ENCODE measurements at regions not wholly inside any gene's neighbourhood (a gene's known extent, or its start where the extent isn't known, plus 50 kb on each side); places are given as distances from the start of the nearest gene placed in this dataset.
"Not testable (repeated sequence)": the region's sequence is repeated elsewhere in the genome, so short reads cannot be mapped to it uniquely, and the experiment has no call there.

DNA sequence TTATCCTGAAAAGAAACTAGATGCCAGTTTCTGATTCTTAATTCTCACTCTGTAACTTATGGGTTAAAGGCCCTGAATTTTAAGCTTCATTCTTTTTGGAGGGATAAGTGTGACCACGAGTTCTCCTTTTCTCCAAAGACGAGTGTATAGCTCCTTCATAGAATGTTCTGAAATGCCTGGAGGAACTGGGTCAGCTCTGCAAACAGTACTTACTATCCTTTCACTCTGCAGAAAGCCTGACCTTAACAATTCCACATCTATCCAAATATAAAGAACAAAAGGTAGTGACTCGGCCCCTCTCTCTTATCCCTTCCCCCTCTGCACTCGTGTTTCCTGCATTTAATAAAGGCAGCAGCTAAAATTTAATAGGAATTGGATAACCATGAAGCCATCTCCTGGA, 150.5 kb downstream of the LYPLAL1 start:
- peak overlapping the region; percentile 53; the same call in 2 of the 3 replicates for H3K4me2 ChIP-seq
- no peaks in the 10 kb centered on the region; the same call in 2 of the 3 replicates for H3K9me3 ChIP-seq
- ATAC-seq (no peak; a peak in 1 of 6 replicates), DNase-seq (ENCODE audit: low read depth in 1 of 2, low spot score in 1 of 2) (no peak), FAIRE-seq (no peak)
- H3K27ac ChIP-seq = peak overlapping the region in 1 of 2 experiments; percentile 32; a peak in 3 of 6 replicates
- no peak for TF ChIP-seq EHF (CRISPR knock-in tag; IDR thresholded peaks at IDR 0.05)
- TF ChIP-seq HOXA7 (CRISPR knock-in tag; IDR thresholded peaks at IDR 0.05) = no peak
- TF ChIP-seq JUNB (IDR thresholded peaks at IDR 0.05) = no peak
- TF ChIP-seq MAFK (IDR thresholded peaks at IDR 0.05; ENCODE audit: partially characterized antibody) = no peak
- TF ChIP-seq CBX2 (IDR thresholded peaks at IDR 0.05; ENCODE audit: borderline replicate concordance, low read depth) = no peak
- no peak for TF ChIP-seq SREBF2 (IDR thresholded peaks at IDR 0.05)
- TF ChIP-seq BHLHE40 (IDR thresholded peaks at IDR 0.05; ENCODE audit: low read depth, low read length) = no peak
- TF ChIP-seq MYC (IDR thresholded peaks at IDR 0.05; ENCODE audit: borderline replicate concordance, low read length) = no peak
- TF ChIP-seq ZSCAN20 (CRISPR knock-in tag; IDR thresholded peaks at IDR 0.05) = no peak
- TF ChIP-seq RNF2 (IDR thresholded peaks at IDR 0.05; ENCODE audit: borderline replicate concordance, low read depth) = no peak
- TF ChIP-seq ESRRA (IDR thresholded peaks at IDR 0.05; ENCODE audit: borderline replicate concordance, low read length) = no peak
- no peak for TF ChIP-seq RAD21 (conservative IDR thresholded peaks at IDR 0.05 in 1 of 2, IDR thresholded peaks at IDR 0.05 in 1 of 2)
- no peak for TF ChIP-seq KDM1A (IDR thresholded peaks at IDR 0.05; ENCODE audit: low read depth)
- ChIA-PET CTCF (no interaction called here), POLR2A (no interaction called here)
- H3K4me3 ChIP-seq = no peak overlapping the region
- 41% methylated on average over 4 of the region's 4 CpGs for WGBS (ENCODE audit: missing lambda C conversion rate)
- peaks cover 33% of the 10 kb centered on the region for H3K4me1 ChIP-seq

DNA sequence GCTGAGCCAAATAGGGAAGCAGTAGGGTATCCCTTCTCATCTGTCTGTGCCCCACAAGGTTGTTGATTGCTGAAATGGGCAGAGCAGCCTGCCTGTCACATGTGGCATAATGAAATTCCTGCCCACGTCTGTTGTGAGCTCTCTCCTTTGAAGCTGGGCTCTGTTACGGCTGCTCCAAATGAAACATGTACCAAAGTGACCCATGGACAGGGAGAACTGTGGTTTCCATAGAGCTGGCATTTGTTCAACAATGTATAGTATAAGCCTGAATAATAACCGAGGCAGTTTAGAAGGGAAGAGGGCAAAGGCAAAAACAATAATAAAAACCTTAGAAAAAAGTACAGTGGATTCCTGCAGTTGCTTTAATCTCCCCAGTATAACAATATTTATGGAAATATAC, 149.7 kb downstream of the LYPLAL1 start:
- H3K4me1 ChIP-seq = peaks cover 33% of the 10 kb centered on the region
- CTCF ChIA-PET = no interaction called here
- DNase-seq (ENCODE audit: low read depth in 1 of 2, low spot score in 1 of 2) (no peak), ATAC-seq (no peak; a peak in 1 of 6 replicates), FAIRE-seq (no peak)
- no peaks in the 10 kb centered on the region; the same call in 2 of the 3 replicates for H3K9me3 ChIP-seq
- no peak for TF ChIP-seq CHD2 (IDR thresholded peaks at IDR 0.05; ENCODE audit: low read length, partially characterized antibody)
- TF ChIP-seq EHF (CRISPR knock-in tag; IDR thresholded peaks at IDR 0.05) = no peak
- TF ChIP-seq CBX8 (IDR thresholded peaks at IDR 0.05) = no peak
- no peak for TF ChIP-seq CBX2 (IDR thresholded peaks at IDR 0.05; ENCODE audit: borderline replicate concordance, low read depth)
- TF ChIP-seq NFE2L2 (conservative IDR thresholded peaks at IDR 0.05; ENCODE audit: low read length) = no peak
- TF ChIP-seq RARB (CRISPR knock-in tag; IDR thresholded peaks at IDR 0.05) = no peak
- TF ChIP-seq GATA3 (IDR thresholded peaks at IDR 0.05; ENCODE audit: borderline replicate concordance) = no peak
- TF ChIP-seq ZC3H11A (IDR thresholded peaks at IDR 0.05) = no peak
- TF ChIP-seq ZSCAN20 (CRISPR knock-in tag; IDR thresholded peaks at IDR 0.05) = no peak
- TF ChIP-seq, protein P1, sequence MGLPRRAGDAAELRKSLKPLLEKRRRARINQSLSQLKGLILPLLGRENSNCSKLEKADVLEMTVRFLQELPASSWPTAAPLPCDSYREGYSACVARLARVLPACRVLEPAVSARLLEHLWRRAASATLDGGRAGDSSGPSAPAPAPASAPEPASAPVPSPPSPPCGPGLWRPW (IDR thresholded peaks at IDR 0.05) = no peak
- H3K4me3 ChIP-seq = no peak overlapping the region
- H3K4me2 ChIP-seq = no peak overlapping the region
- peak overlapping the region in 1 of 2 experiments; percentile 7; a peak in 1 of 6 replicates for H3K27ac ChIP-seq
- POLR2A ChIA-PET = no interaction called here
- WGBS (ENCODE audit: missing lambda C conversion rate) = 86% methylated on average over 3 of the region's 3 CpGs

- H3K27ac ChIP-seq = no peak overlapping the region
Measured at GRCh38 chr1:219322766-219323165, 149.1 kb downstream of the LYPLAL1 start.

DNA sequence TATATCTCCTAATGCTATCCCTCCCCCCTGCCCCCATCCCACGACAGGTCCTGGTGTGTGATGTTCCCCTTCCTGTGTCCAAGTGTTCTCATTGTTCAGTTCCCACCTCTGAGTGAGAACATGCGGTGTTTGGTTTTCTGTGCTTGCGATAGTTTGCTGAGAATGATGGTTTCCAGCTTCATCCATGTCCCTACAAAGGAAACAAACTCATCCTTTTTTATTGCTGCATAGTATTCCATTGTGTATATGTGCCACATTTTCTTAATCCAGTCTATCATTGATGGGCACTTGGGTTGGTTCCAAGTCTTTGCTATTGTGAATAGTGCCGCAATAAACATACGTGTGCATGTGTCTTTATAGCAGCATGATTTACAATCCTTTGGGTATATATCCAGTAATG, 146.9 kb downstream of the LYPLAL1 start:
- H3K4me3 ChIP-seq; CTCF ChIA-PET; H3K27ac ChIP-seq; FAIRE-seq; H3K4me2 ChIP-seq; POLR2A ChIA-PET; ATAC-seq; DNase-seq (ENCODE audit: low read depth in 1 of 2, low spot score in 1 of 2): not testable (repeated sequence)
- Histone ChIP-seq H3K9me3 (peaks cover 15% of the 10 kb centered on the region), H3K4me1 (peaks cover 31% of the 10 kb centered on the region)
- 87% methylated on average over 5 of the region's 5 CpGs for WGBS (ENCODE audit: missing lambda C conversion rate)

More at GRCh38 chr1:219322766-219323165, 149.1 kb downstream of the LYPLAL1 start:
- ATAC-seq (no peak), DNase-seq (ENCODE audit: low read depth in 1 of 2, low spot score in 1 of 2) (no peak), FAIRE-seq (no peak)
- Histone ChIP-seq H3K4me3 (no peak overlapping the region), H3K4me1 (peaks cover 33% of the 10 kb centered on the region), H3K4me2 (no peak overlapping the region), H3K9me3 (no peaks in the 10 kb centered on the region; the same call in 2 of the 3 replicates)
- TF ChIP-seq NR3C1 (IDR thresholded peaks at IDR 0.05) (no peak), GATA3 (IDR thresholded peaks at IDR 0.05; ENCODE audit: borderline replicate concordance) (no peak), EHMT2 (IDR thresholded peaks at IDR 0.05; ENCODE audit: low read depth) (no peak), BCL3 (IDR thresholded peaks at IDR 0.05) (no peak), HOXB13 (CRISPR knock-in tag; IDR thresholded peaks at IDR 0.05; ENCODE audit: low read depth) (no peak), CBX2 (IDR thresholded peaks at IDR 0.05; ENCODE audit: borderline replicate concordance, low read depth) (no peak), PHF8 (IDR thresholded peaks at IDR 0.05; ENCODE audit: borderline replicate concordance, low read depth) (no peak), KDM1A (IDR thresholded peaks at IDR 0.05; ENCODE audit: low read depth) (no peak), CTCF (IDR thresholded peaks at IDR 0.05) (no peak)
- TF ChIP-seq, protein P1 (IDR thresholded peaks at IDR 0.05) = no peak
- ChIA-PET POLR2A (no interaction called here), CTCF (no interaction called here)
- WGBS (ENCODE audit: missing lambda C conversion rate) = 94% methylated on average over 3 of the region's 3 CpGs

Measured in A549 (cell line).